GM23338 (cell line): ENCODE measurements at regions not wholly inside any gene's neighbourhood (a gene's known extent, or its start where the extent isn't known, plus 50 kb on each side); places are given as distances from the start of the nearest gene placed in this dataset.

Experiments
- EZH2 ChIP-seq: fragments of 200-600 bp; sonication (generic); IDR thresholded peaks from one replicate; pipeline ENCODE4 v1.8.0; 2017; ENCODE audit warnings: antibody characterized with exemption, mild to moderate bottlenecking, low read depth; ENCODE audit not compliant: unreplicated experiment
- POLR2AphosphoS5 ChIP-seq: IDR thresholded peaks from 2 replicates; pipeline ENCODE4 v1.6.1; 2016; ENCODE audit warnings: antibody characterized with exemption, low read depth
- STAT1 ChIP-seq: IDR thresholded peaks from one replicate; pipeline ENCODE4 v1.6.1; 2016; ENCODE audit warnings: antibody characterized with exemption; ENCODE audit not compliant: unreplicated experiment
- ZNF114 ChIP-seq: fragments of 250-450 bp; sonication (Bioruptor Pico); IDR thresholded peaks from 2 replicates; pipeline ENCODE4 v1.5.0; 2020; ENCODE audit warnings: mild to moderate bottlenecking, moderate library complexity
- TF ChIP-seq, protein P1 (sequence below), 2 experiments: fragments of 200-600 bp in 1 of 2; sonication (generic) in 1 of 2; conservative IDR thresholded peaks; 2 replicates each; pipeline versions ENCODE4 v1.5.1 to v1.6.1; 2016 to 2017; ENCODE audit warnings: antibody characterized with exemption in 2 of 2, low read depth in 2 of 2, mild to moderate bottlenecking in 2 of 2, moderate library complexity in 1 of 2

GRCh38 chr9:135253305-135254004 lies 166.0 kb downstream of the OLFM1 start:
- TF ChIP-seq, protein P1, sequence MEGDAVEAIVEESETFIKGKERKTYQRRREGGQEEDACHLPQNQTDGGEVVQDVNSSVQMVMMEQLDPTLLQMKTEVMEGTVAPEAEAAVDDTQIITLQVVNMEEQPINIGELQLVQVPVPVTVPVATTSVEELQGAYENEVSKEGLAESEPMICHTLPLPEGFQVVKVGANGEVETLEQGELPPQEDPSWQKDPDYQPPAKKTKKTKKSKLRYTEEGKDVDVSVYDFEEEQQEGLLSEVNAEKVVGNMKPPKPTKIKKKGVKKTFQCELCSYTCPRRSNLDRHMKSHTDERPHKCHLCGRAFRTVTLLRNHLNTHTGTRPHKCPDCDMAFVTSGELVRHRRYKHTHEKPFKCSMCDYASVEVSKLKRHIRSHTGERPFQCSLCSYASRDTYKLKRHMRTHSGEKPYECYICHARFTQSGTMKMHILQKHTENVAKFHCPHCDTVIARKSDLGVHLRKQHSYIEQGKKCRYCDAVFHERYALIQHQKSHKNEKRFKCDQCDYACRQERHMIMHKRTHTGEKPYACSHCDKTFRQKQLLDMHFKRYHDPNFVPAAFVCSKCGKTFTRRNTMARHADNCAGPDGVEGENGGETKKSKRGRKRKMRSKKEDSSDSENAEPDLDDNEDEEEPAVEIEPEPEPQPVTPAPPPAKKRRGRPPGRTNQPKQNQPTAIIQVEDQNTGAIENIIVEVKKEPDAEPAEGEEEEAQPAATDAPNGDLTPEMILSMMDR (conservative IDR thresholded peaks at IDR 0.05; ENCODE audit: low read depth in 2 of 2), result peak in 1 of 2 experiments; percentile 16; a peak in 1 of 4 replicates
- TF ChIP-seq STAT1 (no peak), POLR2AphosphoS5 (no peak), EZH2 (no peak), ZNF114 (CRISPR knock-in tag) (no peak)
